Neuronal stem cell (in vitro differentiated cells): ENCODE measurements at regions not wholly inside any gene's neighbourhood (a gene's known extent, or its start where the extent isn't known, plus 50 kb on each side); places are given as distances from the start of the nearest gene placed in this dataset.

Experiments used
- DNase-seq: peaks from one replicate; pipeline ENCODE4 v3.0.0-alpha.2; 2013; ENCODE audit warnings: low spot score
- H2AFZ ChIP-seq: one replicate; pipeline ENCODE4 v1.6.1; 2013; ENCODE audit warnings: mild to moderate bottlenecking, low read length, inconsistent platforms
- H2AK5ac ChIP-seq: 2 replicates; pipeline ENCODE4 v1.6.1; 2013; ENCODE audit warnings: low read depth, mild to moderate bottlenecking, inconsistent platforms, low read length, moderate library complexity, mixed read lengths
- H2BK120ac ChIP-seq: 2 replicates; pipeline ENCODE4 v1.6.1; 2013; ENCODE audit warnings: low read depth, mild to moderate bottlenecking, inconsistent platforms, low read length, moderate library complexity, mixed read lengths
- H2BK12ac ChIP-seq: one replicate; pipeline ENCODE4 v1.6.1; 2013; ENCODE audit warnings: low read length, inconsistent platforms
- H2BK15ac ChIP-seq: 2 replicates; pipeline ENCODE4 v1.6.1; 2013; ENCODE audit warnings: mild to moderate bottlenecking, low read length, inconsistent platforms, mixed read lengths
- H2BK5ac ChIP-seq: one replicate; pipeline ENCODE4 v1.6.1; 2013; ENCODE audit warnings: inconsistent platforms, mild to moderate bottlenecking, low read length, moderate library complexity
- H3K14ac ChIP-seq: one replicate; pipeline ENCODE4 v1.6.1; 2013; ENCODE audit warnings: low read length, inconsistent platforms
- H3K18ac ChIP-seq: 2 replicates; pipeline ENCODE4 v1.6.1; 2013; ENCODE audit warnings: low read length, inconsistent platforms
- H3K23ac ChIP-seq: 2 replicates; pipeline ENCODE4 v1.6.1; 2013; ENCODE audit warnings: low read depth, mild to moderate bottlenecking, mixed read lengths, low read length, inconsistent platforms; ENCODE audit not compliant: poor library complexity
- H3K27ac ChIP-seq: replicated peaks from 3 replicates; pipeline ENCODE4 v1.5.1; 2013; ENCODE audit warnings: low read length, inconsistent platforms
- H3K27me3 ChIP-seq, 3 experiments: 2 replicates each; pipeline ENCODE4 v1.6.1; 2013; ENCODE audit warnings: low read length in 3 of 3, mild to moderate bottlenecking in 2 of 3, inconsistent platforms in 1 of 3, low read depth in 1 of 3, mixed read lengths in 1 of 3, moderate library complexity in 1 of 3; ENCODE audit not compliant: control insufficient read depth in 3 of 3, insufficient read depth in 3 of 3
- H3K36me3 ChIP-seq, 2 donors: replicated peaks in 1 of 2; 2 replicates each; pipeline ENCODE4 v1.6.1; 2013; ENCODE audit warnings: low read length in 2 of 2; ENCODE audit not compliant: control insufficient read depth in 2 of 2, insufficient read depth in 2 of 2
- H3K4ac ChIP-seq: 2 replicates; pipeline ENCODE4 v1.6.1; 2013; ENCODE audit warnings: inconsistent platforms, mild to moderate bottlenecking, low read length, moderate library complexity
- H3K4me1 ChIP-seq, 2 donors: 1 replicate in 1 of 2; 2 replicates in 1 of 2; pipeline ENCODE4 v1.6.1; 2013; ENCODE audit warnings: low read length in 2 of 2, low read depth in 1 of 2; ENCODE audit not compliant: control insufficient read depth in 2 of 2, insufficient read depth in 1 of 2
- H3K4me2 ChIP-seq: one replicate; pipeline ENCODE4 v1.6.1; 2013; ENCODE audit warnings: mild to moderate bottlenecking, low read length, inconsistent platforms; ENCODE audit not compliant: insufficient read depth, poor library complexity, severe bottlenecking
- H3K4me3 ChIP-seq, 2 donors: 2 replicates each; pipeline ENCODE4 v1.5.1; 2013; ENCODE audit warnings: low read length in 2 of 2, mild to moderate bottlenecking in 2 of 2, inconsistent platforms in 1 of 2, moderate library complexity in 1 of 2
- H3K79me1 ChIP-seq: one replicate; pipeline ENCODE4 v1.6.1; 2013; ENCODE audit warnings: low read depth, mild to moderate bottlenecking, inconsistent platforms, low read length, moderate library complexity
- H3K9ac ChIP-seq: one replicate; pipeline ENCODE4 v1.6.1; 2013; ENCODE audit warnings: mild to moderate bottlenecking, low read depth, low read length, inconsistent platforms; ENCODE audit not compliant: poor library complexity
- H3K9me3 ChIP-seq, 2 donors: replicated peaks in 1 of 2; 2 replicates each; pipeline versions ENCODE3 to v1.6.1; 2013; ENCODE audit warnings: low read length in 2 of 2, mild to moderate bottlenecking in 2 of 2, inconsistent platforms in 1 of 2, low read depth in 1 of 2, mixed read lengths in 1 of 2, moderate library complexity in 1 of 2; ENCODE audit not compliant: control insufficient read depth in 2 of 2, insufficient read depth in 1 of 2
- H4K8ac ChIP-seq: one replicate; pipeline ENCODE4 v1.6.1; 2013; ENCODE audit warnings: low read depth, mild to moderate bottlenecking, inconsistent platforms, low read length, moderate library complexity
- H4K91ac ChIP-seq: one replicate; pipeline ENCODE4 v1.6.1; 2013; ENCODE audit warnings: low read length, low read depth, mild to moderate bottlenecking, inconsistent platforms; ENCODE audit not compliant: poor library complexity
- WGBS, 2 donors: extraction: QIAGEN DNeasy Blood & Tissue Kit; methylation state at CpG; one replicate each; pipeline ENCODE4 v1.1.7; 2013; ENCODE audit warnings: missing lambda C conversion rate in 2 of 2, mixed read lengths in 1 of 2; ENCODE audit not compliant: insufficient read length in 2 of 2, insufficient replicate concordance in 1 of 2; ENCODE audit errors: extremely low coverage in 2 of 2; 5-methylcytosine and 5-hydroxymethylcytosine counted together

- H3K79me1 ChIP-seq, result no peaks in the 10 kb centered on the region
- no peak overlapping the region for H2BK12ac ChIP-seq
- H2BK15ac ChIP-seq, result no peak overlapping the region
- no peak overlapping the region for H3K14ac ChIP-seq
- no peak overlapping the region for H3K9ac ChIP-seq
- no peak overlapping the region for H3K27ac ChIP-seq
- H3K36me3 ChIP-seq, result no peaks in the 10 kb centered on the region
- H3K18ac ChIP-seq, result no peak overlapping the region
- H2AFZ ChIP-seq, result peak overlapping the region; percentile 11
- no peak overlapping the region for H2BK120ac ChIP-seq
- no peak overlapping the region for H4K8ac ChIP-seq
- no peak overlapping the region for H2BK5ac ChIP-seq
- no peaks in the 10 kb centered on the region for H3K27me3 ChIP-seq
- no peak overlapping the region for H3K4ac ChIP-seq
- no peak overlapping the region for H3K4me3 ChIP-seq
- H3K4me1 ChIP-seq, result peaks cover 6 to 7% of the 10 kb centered on the region in 2 donors
- no peak overlapping the region for H2AK5ac ChIP-seq
- H3K9me3 ChIP-seq, result peaks cover 5 to 11% of the 10 kb centered on the region in 2 donors
- no peak overlapping the region for H3K4me2 ChIP-seq
- H4K91ac ChIP-seq, result no peak overlapping the region
- no peak overlapping the region for H3K23ac ChIP-seq
- WGBS, 2 donors, result no CpG with 5 or more reads among the region's 1 CpG
- no peak for DNase-seq
Measured at GRCh38 chr13:53159431-53159830, 130.8 kb downstream of the OLFM4 start.

GRCh38 chr13:53160211-53160610, 131.6 kb downstream of the OLFM4 start:
- no peak overlapping the region for H2BK120ac ChIP-seq
- no peak overlapping the region for H3K14ac ChIP-seq
- no peaks in the 10 kb centered on the region for H3K79me1 ChIP-seq
- no peak overlapping the region for H3K4me3 ChIP-seq
- H4K91ac ChIP-seq, result no peak overlapping the region
- H2AK5ac ChIP-seq, result no peak overlapping the region
- no peak overlapping the region for H2BK15ac ChIP-seq
- peaks cover 6 to 10% of the 10 kb centered on the region in 2 donors for H3K4me1 ChIP-seq
- peaks cover 5 to 11% of the 10 kb centered on the region in 2 donors for H3K9me3 ChIP-seq
- no CpG with 5 or more reads among the region's 7 CpGs for WGBS, 2 donors
- no peak overlapping the region for H3K9ac ChIP-seq
- H2BK12ac ChIP-seq, result no peak overlapping the region
- no peak overlapping the region for H2AFZ ChIP-seq
- no peak overlapping the region for H3K23ac ChIP-seq
- H2BK5ac ChIP-seq, result no peak overlapping the region
- no peaks in the 10 kb centered on the region for H3K36me3 ChIP-seq
- no peak overlapping the region for H3K4me2 ChIP-seq
- no peak overlapping the region for H4K8ac ChIP-seq
- peak overlapping the region; percentile 85 for H3K18ac ChIP-seq
- H3K27me3 ChIP-seq, result no peaks in the 10 kb centered on the region
- no peak for DNase-seq
- no peak overlapping the region for H3K4ac ChIP-seq
- H3K27ac ChIP-seq, result peak overlapping the region; percentile 59

DNA sequence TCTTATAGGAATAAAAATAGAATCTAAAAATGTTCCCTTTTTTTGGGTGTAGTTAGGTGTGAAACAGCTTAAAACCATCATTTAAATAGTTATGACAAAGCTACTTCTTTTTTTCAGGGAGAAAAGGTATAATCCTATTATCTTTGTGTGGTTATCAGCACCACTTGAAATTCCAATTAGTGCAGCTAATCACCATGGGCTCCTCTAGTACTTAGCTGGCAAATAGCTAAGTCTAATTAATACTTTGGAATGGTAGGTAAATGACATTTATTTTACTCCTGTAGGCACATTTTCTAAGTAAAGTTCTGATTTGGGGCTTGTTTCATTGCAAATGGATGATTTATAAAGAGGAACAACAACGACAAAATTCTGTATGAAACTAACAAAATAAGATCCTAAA, 132.6 kb downstream of the OLFM4 start:
- Histone ChIP-seq H3K9ac (no peak overlapping the region), H2BK5ac (no peak overlapping the region)
- WGBS, 2 donors, result no CpG with 5 or more reads among the region's 1 CpG

GRCh38 chr13:53165261-53165660, 136.6 kb downstream of the OLFM4 start:
- Histone ChIP-seq H3K18ac (no peak overlapping the region), H4K91ac (no peak overlapping the region), H3K36me3 (no peaks in the 10 kb centered on the region), H2BK120ac (no peak overlapping the region), H3K4me1 (peaks cover 5 to 13% of the 10 kb centered on the region in 2 donors), H3K27ac (no peak overlapping the region), H3K4me2 (no peak overlapping the region), H3K9ac (no peak overlapping the region), H4K8ac (no peak overlapping the region), H3K79me1 (no peaks in the 10 kb centered on the region), H3K27me3 (no peaks in the 10 kb centered on the region), H3K4me3 (no peak overlapping the region), H2BK12ac (no peak overlapping the region), H2BK15ac (no peak overlapping the region), H2BK5ac (no peak overlapping the region), H3K4ac (no peak overlapping the region), H3K14ac (no peak overlapping the region), H2AFZ (peak overlapping the region; percentile 36), H2AK5ac (no peak overlapping the region), H3K23ac (no peak overlapping the region), H3K9me3 (no peaks in the 10 kb centered on the region)
- no peak for DNase-seq
- no CpG with 5 or more reads among the region's 4 CpGs for WGBS, 2 donors

More for the DNA sequence above, 132.6 kb downstream of the OLFM4 start:
- no peaks in the 10 kb centered on the region for H3K79me1 ChIP-seq
- H2BK12ac ChIP-seq, result no peak overlapping the region
- H3K4ac ChIP-seq, result no peak overlapping the region
- H3K4me1 ChIP-seq, result peaks cover 6 to 19% of the 10 kb centered on the region in 2 donors
- no peak overlapping the region for H2BK120ac ChIP-seq
- no peak overlapping the region for H3K18ac ChIP-seq
- no peak for DNase-seq
- H3K9me3 ChIP-seq, result peaks cover 5 to 11% of the 10 kb centered on the region in 2 donors
- H2BK15ac ChIP-seq, result no peak overlapping the region
- no peaks in the 10 kb centered on the region for H3K36me3 ChIP-seq
- H4K8ac ChIP-seq, result no peak overlapping the region
- no peak overlapping the region for H3K14ac ChIP-seq
- H3K4me3 ChIP-seq, result no peak overlapping the region
- no peak overlapping the region for H2AK5ac ChIP-seq
- no peak overlapping the region for H3K27ac ChIP-seq
- H3K23ac ChIP-seq, result no peak overlapping the region
- no peak overlapping the region for H2AFZ ChIP-seq
- H3K4me2 ChIP-seq, result no peak overlapping the region
- H4K91ac ChIP-seq, result no peak overlapping the region
- H3K27me3 ChIP-seq, result no peaks in the 10 kb centered on the region
